GM12878 (cell line): ENCODE measurements at regions not wholly inside any gene's neighbourhood (a gene's known extent, or its start where the extent isn't known, plus 50 kb on each side); places are given as distances from the start of the nearest gene placed in this dataset.

ENCODE experiments used
- ATAC-seq: fragments of 200-7000 bp; cut with Tn5 transposase; 3 replicates; pipeline ENCODE4 v1.9.1; 2020; ENCODE audit warnings: mild to moderate bottlenecking, moderate library complexity
- BruUV-seq: library from RNA; stranded (reverse); fragments of 400-500 nt; replicated peaks from 2 replicates; lab custom pipeline; 2021; lab: Mats Ljungman, UMichigan
- CTCF ChIA-PET: fragments of 300-600 bp; sonication (Branson Sonifier 250); formaldehyde crosslinking; extraction: SDS; loops from one replicate; lab custom pipeline; 2021; ENCODE audit warnings: inconsistent platforms; lab: Yijun Ruan, JAX
- POLR2A ChIA-PET: fragments of 350-600 bp; formaldehyde crosslinking; extraction: SDS; loops from one replicate; lab custom pipeline; 2021; ENCODE audit warnings: inconsistent platforms; lab: Charles Lee
- RAD21 ChIA-PET: fragments of 300-600 bp; sonication (Branson Sonifier 250); formaldehyde crosslinking; loops from one replicate; lab custom pipeline; 2023; ENCODE audit warnings: antibody characterized with exemption; ENCODE audit not compliant: unreplicated experiment; lab: Charles Lee
- SMC1A ChIA-PET: fragments of 300-600 bp; sonication (Branson Sonifier 250); formaldehyde crosslinking; loops from one replicate; lab custom pipeline; 2023; ENCODE audit not compliant: unreplicated experiment, uncharacterized antibody; lab: Charles Lee
- DNase-seq: peaks from one replicate; pipeline ENCODE4 v3.0.0-alpha.2; 2011; ENCODE audit warnings: low read depth, low spot score
- FAIRE-seq: peaks from 3 replicates; lab custom pipeline; 2011; peaks lifted over from hg19 to GRCh38; lab: Jason Lieb, UNC
- H2AFZ ChIP-seq: 2 replicates; pipeline ENCODE4 v1.6.0; 2011; ENCODE audit warnings: low read depth, low read length, control low read depth; ENCODE audit not compliant: control insufficient read depth
- H3K27ac ChIP-seq: 2 replicates; pipeline ENCODE4 v1.5.1; 2011; ENCODE audit warnings: control low read depth; ENCODE audit not compliant: control insufficient read depth, insufficient read depth
- H3K27me3 ChIP-seq, 2 experiments: replicated peaks in 1 of 2; 2 replicates each; pipeline versions ENCODE4 v1.6.0 to v1.6.1; 2011; ENCODE audit warnings: low read length in 1 of 2; ENCODE audit not compliant: control insufficient read depth in 2 of 2, insufficient read depth in 2 of 2
- H3K36me3 ChIP-seq, 2 experiments: 2 replicates each; pipeline ENCODE4 v1.5.1; 2011; ENCODE audit warnings: low read length in 1 of 2; ENCODE audit not compliant: control insufficient read depth in 2 of 2, insufficient read depth in 2 of 2
- H3K4me1 ChIP-seq: 2 replicates; pipeline ENCODE4 v1.6.1; 2011; ENCODE audit warnings: mild to moderate bottlenecking, low read length, moderate library complexity, mixed read lengths; ENCODE audit not compliant: control insufficient read depth, insufficient read depth
- H3K4me2 ChIP-seq: 2 replicates; pipeline ENCODE4 v1.6.0; 2011; ENCODE audit warnings: control low read depth; ENCODE audit not compliant: control insufficient read depth, insufficient read depth
- H3K4me3 ChIP-seq: fragments of 200-600 bp; sonication (generic); 2 replicates; pipeline ENCODE4 v1.5.1; 2016
- H3K79me2 ChIP-seq: 2 replicates; pipeline ENCODE4 v1.6.0; 2011; ENCODE audit warnings: low read length; ENCODE audit not compliant: control insufficient read depth, insufficient read depth
- H3K9ac ChIP-seq: 2 replicates; pipeline ENCODE4 v1.8.0; 2011; ENCODE audit warnings: low read length, control low read depth, mixed read lengths; ENCODE audit not compliant: control insufficient read depth, insufficient read depth
- H3K9me3 ChIP-seq: replicated peaks from 3 replicates; pipeline ENCODE4 v1.5.1; 2011; ENCODE audit warnings: mild to moderate bottlenecking, low read length; ENCODE audit not compliant: control insufficient read depth, insufficient read depth
- H4K20me1 ChIP-seq: 2 replicates; pipeline ENCODE4 v1.6.0; 2011; ENCODE audit not compliant: control insufficient read depth, insufficient read depth
- ASH2L ChIP-seq: fragments of 300-600, 200-600 bp; sonication (generic); IDR thresholded peaks from 2 replicates; pipeline ENCODE4 v1.6.1; 2017; ENCODE audit warnings: low read depth, mild to moderate bottlenecking, borderline replicate concordance
- BHLHE40 ChIP-seq, 2 experiments: fragments of 450-650 bp in 1 of 2; IDR thresholded peaks; 2 replicates each; pipeline ENCODE4 v1.6.1; 2011 to 2017; ENCODE audit warnings: low read depth in 2 of 2, borderline replicate concordance in 1 of 2, improper control_type of control experiment in 1 of 2, low read length in 1 of 2, mild to moderate bottlenecking in 1 of 2
- BRCA1 ChIP-seq: IDR thresholded peaks from 2 replicates; pipeline ENCODE4 v1.6.1; 2011; ENCODE audit warnings: low read depth, low read length, improper control_type of control experiment
- CBFB ChIP-seq: IDR thresholded peaks from 2 replicates; pipeline ENCODE4 v1.6.1; 2016; ENCODE audit warnings: antibody characterized with exemption, low read depth
- ELK1 ChIP-seq: IDR thresholded peaks from 2 replicates; pipeline ENCODE4 v1.6.1; 2012; ENCODE audit warnings: low read depth, low read length, improper control_type of control experiment
- JUNB ChIP-seq: IDR thresholded peaks from 2 replicates; pipeline ENCODE4 v1.6.1; 2016; ENCODE audit warnings: antibody characterized with exemption, mild to moderate bottlenecking
- JUND ChIP-seq: IDR thresholded peaks from 2 replicates; pipeline ENCODE4 v1.6.1; 2012; ENCODE audit warnings: low read depth, mild to moderate bottlenecking, low read length, improper control_type of control experiment, moderate library complexity
- MTA3 ChIP-seq: IDR thresholded peaks from 2 replicates; pipeline ENCODE4 v1.6.1; 2012; ENCODE audit warnings: low read length, inconsistent platforms, borderline replicate concordance
- NR2C2 ChIP-seq: IDR thresholded peaks from 2 replicates; pipeline ENCODE4 v1.6.1; 2011; ENCODE audit warnings: borderline replicate concordance, low read depth; ENCODE audit not compliant: control insufficient read depth, insufficient read length
- PBX3 ChIP-seq: IDR thresholded peaks from 2 replicates; pipeline ENCODE4 v1.6.1; 2011; ENCODE audit warnings: mild to moderate bottlenecking, low read depth, low read length, moderate library complexity; ENCODE audit not compliant: insufficient replicate concordance
- TBL1XR1 ChIP-seq: IDR thresholded peaks from 2 replicates; pipeline ENCODE4 v1.6.1; 2012; ENCODE audit warnings: low read depth, low read length, improper control_type of control experiment
- ZNF207 ChIP-seq: fragments of 450-650 bp; IDR thresholded peaks from 2 replicates; pipeline ENCODE4 v1.6.1; 2014; ENCODE audit warnings: antibody characterized with exemption, mild to moderate bottlenecking, borderline replicate concordance
- ZNF274 ChIP-seq: IDR thresholded peaks from one replicate; pipeline ENCODE4 v1.8.0; 2011; ENCODE audit not compliant: insufficient read length, insufficient read depth
- WGBS: methylation state at CpG from one replicate; pipeline ENCODE4 v1.1.6; 2016; ENCODE audit warnings: low lambda C conversion rate; ENCODE audit not compliant: insufficient replicate concordance, insufficient coverage; ENCODE audit errors: missing lambda C conversion rate; 5-methylcytosine and 5-hydroxymethylcytosine counted together
- in situ Hi-C: fragments of 300-500 bp; cut with MboI; formaldehyde crosslinking; loops from 9 replicates; pipeline ENCODE4 v1.14.3; 2018; ENCODE audit warnings: mixed read lengths
- intact Hi-C: fragments of 100-400 bp; cut with micrococcal nuclease; formaldehyde crosslinking; loops from one replicate; pipeline ENCODE4 v1.14.2; 2022; ENCODE audit not compliant: unreplicated experiment
- TF ChIP-seq, protein P1 (sequence below): fragments of 450-650 bp; IDR thresholded peaks from 2 replicates; pipeline ENCODE4 v1.6.1; 2016; ENCODE audit warnings: mild to moderate bottlenecking, moderate library complexity, borderline replicate concordance
- TF ChIP-seq, protein P2 (sequence below): IDR thresholded peaks from 2 replicates; pipeline ENCODE4 v1.6.1; 2011; ENCODE audit warnings: low read depth, low read length, improper control_type of control experiment, borderline replicate concordance

GRCh38 chr5:5711112-5711511 lies 288.6 kb downstream of the ICE1 start:
- no peak for DNase-seq
- H3K4me3 ChIP-seq: no peak overlapping the region
- H3K4me2 ChIP-seq: no peak overlapping the region
- intact Hi-C loops (no loop called here), in situ Hi-C loops (no loop called here)
- no peak overlapping the region for H3K27ac ChIP-seq
- SMC1A ChIA-PET: interaction anchor here (1.8 kb wide), 1 partner anchor 14 kb away, joined by 5 read pairs; no protein-coding TSS in a partner anchor
- no peak overlapping the region for H3K9ac ChIP-seq
- no peak overlapping the region for H2AFZ ChIP-seq
- H3K27me3 ChIP-seq: no peaks in the 10 kb centered on the region
- RAD21 ChIA-PET: no interaction called here
- no peaks in the 10 kb centered on the region; the same call in 2 of the 3 replicates for H3K9me3 ChIP-seq
- CTCF ChIA-PET: no interaction called here
- 0% methylated on average over 2 of the region's 2 CpGs for WGBS
- FAIRE-seq: no peak
- no peaks in the 10 kb centered on the region for H3K36me3 ChIP-seq
- no peak for ATAC-seq
- no TSS peak for BruUV-seq
- no peaks in the 10 kb centered on the region for H3K4me1 ChIP-seq
- H3K79me2 ChIP-seq: no peaks in the 10 kb centered on the region
- H4K20me1 ChIP-seq: no peaks in the 10 kb centered on the region
- POLR2A ChIA-PET: no interaction called here
- no peak for TF ChIP-seq CBFB
- no peak for TF ChIP-seq TBL1XR1
- TF ChIP-seq JUNB: no peak
- TF ChIP-seq ZNF207: no peak
- TF ChIP-seq BRCA1: no peak
- TF ChIP-seq, protein P1, sequence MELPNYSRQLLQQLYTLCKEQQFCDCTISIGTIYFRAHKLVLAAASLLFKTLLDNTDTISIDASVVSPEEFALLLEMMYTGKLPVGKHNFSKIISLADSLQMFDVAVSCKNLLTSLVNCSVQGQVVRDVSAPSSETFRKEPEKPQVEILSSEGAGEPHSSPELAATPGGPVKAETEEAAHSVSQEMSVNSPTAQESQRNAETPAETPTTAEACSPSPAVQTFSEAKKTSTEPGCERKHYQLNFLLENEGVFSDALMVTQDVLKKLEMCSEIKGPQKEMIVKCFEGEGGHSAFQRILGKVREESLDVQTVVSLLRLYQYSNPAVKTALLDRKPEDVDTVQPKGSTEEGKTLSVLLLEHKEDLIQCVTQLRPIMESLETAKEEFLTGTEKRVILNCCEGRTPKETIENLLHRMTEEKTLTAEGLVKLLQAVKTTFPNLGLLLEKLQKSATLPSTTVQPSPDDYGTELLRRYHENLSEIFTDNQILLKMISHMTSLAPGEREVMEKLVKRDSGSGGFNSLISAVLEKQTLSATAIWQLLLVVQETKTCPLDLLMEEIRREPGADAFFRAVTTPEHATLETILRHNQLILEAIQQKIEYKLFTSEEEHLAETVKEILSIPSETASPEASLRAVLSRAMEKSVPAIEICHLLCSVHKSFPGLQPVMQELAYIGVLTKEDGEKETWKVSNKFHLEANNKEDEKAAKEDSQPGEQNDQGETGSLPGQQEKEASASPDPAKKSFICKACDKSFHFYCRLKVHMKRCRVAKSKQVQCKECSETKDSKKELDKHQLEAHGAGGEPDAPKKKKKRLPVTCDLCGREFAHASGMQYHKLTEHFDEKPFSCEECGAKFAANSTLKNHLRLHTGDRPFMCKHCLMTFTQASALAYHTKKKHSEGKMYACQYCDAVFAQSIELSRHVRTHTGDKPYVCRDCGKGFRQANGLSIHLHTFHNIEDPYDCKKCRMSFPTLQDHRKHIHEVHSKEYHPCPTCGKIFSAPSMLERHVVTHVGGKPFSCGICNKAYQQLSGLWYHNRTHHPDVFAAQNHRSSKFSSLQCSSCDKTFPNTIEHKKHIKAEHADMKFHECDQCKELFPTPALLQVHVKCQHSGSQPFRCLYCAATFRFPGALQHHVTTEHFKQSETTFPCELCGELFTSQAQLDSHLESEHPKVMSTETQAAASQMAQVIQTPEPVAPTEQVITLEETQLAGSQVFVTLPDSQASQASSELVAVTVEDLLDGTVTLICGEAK: no peak
- TF ChIP-seq, protein P2, sequence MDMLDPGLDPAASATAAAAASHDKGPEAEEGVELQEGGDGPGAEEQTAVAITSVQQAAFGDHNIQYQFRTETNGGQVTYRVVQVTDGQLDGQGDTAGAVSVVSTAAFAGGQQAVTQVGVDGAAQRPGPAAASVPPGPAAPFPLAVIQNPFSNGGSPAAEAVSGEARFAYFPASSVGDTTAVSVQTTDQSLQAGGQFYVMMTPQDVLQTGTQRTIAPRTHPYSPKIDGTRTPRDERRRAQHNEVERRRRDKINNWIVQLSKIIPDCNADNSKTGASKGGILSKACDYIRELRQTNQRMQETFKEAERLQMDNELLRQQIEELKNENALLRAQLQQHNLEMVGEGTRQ: no peak
- no peak for TF ChIP-seq JUND
- no peak for TF ChIP-seq PBX3
- no peak for TF ChIP-seq BHLHE40 (IDR thresholded peaks at IDR 0.05; ENCODE audit: borderline replicate concordance in 1 of 2, low read depth in 2 of 2, low read length in 1 of 2)
- no peak for TF ChIP-seq MTA3
- TF ChIP-seq ASH2L: no peak
- TF ChIP-seq NR2C2: no peak
- no peak for TF ChIP-seq ELK1
- TF ChIP-seq ZNF274: no peak
